Right lobe of liver (tissue), 4 donors: ENCODE measurements at regions not wholly inside any gene's neighbourhood (a gene's known extent, or its start where the extent isn't known, plus 50 kb on each side); places are given as distances from the start of the nearest gene placed in this dataset.

Experiments used
- POLR2A ChIP-seq: fragments of 450-650 bp; IDR thresholded peaks from one replicate; pipeline ENCODE4 v1.6.1; 2017; ENCODE audit warnings: antibody characterized with exemption, mild to moderate bottlenecking
- TF ChIP-seq, protein P1 (sequence below), 4 donors: fragments of 200-600 bp in 3 of 4; fragments of 450-650 bp in 1 of 4; IDR thresholded peaks; one replicate each; pipeline versions ENCODE4 v1.5.1 to v1.8.0; 2016 to 2022; ENCODE audit warnings: antibody characterized with exemption in 4 of 4, mild to moderate bottlenecking in 2 of 4
- donor health status: DM: no; HTN: no; CAD: no.
- donor health status: DM: no; HTN: no; CAD: no.
- donor health status: DM: no; HTN: yes; CAD: no.

GRCh38 chr6:71229477-71229876 is 59.1 kb upstream of the OGFRL1 start:
- TF ChIP-seq, protein P1, sequence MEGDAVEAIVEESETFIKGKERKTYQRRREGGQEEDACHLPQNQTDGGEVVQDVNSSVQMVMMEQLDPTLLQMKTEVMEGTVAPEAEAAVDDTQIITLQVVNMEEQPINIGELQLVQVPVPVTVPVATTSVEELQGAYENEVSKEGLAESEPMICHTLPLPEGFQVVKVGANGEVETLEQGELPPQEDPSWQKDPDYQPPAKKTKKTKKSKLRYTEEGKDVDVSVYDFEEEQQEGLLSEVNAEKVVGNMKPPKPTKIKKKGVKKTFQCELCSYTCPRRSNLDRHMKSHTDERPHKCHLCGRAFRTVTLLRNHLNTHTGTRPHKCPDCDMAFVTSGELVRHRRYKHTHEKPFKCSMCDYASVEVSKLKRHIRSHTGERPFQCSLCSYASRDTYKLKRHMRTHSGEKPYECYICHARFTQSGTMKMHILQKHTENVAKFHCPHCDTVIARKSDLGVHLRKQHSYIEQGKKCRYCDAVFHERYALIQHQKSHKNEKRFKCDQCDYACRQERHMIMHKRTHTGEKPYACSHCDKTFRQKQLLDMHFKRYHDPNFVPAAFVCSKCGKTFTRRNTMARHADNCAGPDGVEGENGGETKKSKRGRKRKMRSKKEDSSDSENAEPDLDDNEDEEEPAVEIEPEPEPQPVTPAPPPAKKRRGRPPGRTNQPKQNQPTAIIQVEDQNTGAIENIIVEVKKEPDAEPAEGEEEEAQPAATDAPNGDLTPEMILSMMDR (IDR thresholded peaks at IDR 0.05) = no peak
- TF ChIP-seq POLR2A = no peak
